ENCODE measurements at regions not wholly inside any gene's neighbourhood (a gene's known extent, or its start where the extent isn't known, plus 50 kb on each side); places are given as distances from the start of the nearest gene placed in this dataset.

DNA sequence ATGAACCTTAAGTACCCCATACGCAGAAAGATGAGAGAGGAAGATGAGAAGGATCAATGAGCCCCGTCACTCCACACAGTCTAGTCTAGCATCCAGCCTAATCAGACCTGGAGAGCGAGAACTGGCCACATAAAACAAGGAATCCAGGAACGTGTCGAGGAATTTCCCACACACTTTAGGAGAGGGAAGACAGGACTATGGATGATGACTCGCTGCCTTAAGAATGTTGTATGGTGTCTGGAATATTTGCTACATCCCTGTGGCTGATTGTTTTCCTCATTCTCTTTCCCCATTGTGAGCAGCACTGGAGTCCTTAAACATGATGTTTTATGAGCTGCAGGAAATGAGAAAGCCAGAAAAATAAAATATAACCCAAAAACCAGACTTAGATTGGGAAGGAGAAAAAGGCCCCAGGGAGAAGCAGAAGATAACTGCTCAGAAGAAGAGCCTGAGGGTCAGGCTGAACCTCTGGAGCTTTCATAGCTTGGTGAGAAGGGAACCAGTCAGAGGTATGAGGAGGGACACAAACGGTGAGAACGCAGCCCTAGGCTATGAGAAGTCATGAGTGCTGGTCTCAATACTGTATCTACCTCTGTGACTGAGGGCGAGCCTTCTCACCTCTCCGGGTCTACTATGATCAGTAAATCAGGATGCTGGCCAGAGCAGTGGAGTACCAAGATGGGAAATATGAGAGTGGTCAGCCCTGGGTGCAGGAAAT is 139.5 kb upstream of the NOCT start:
- TF ChIP-seq SUZ12 (IDR thresholded peaks at IDR 0.05; ENCODE audit: extremely low read depth, insufficient read depth, insufficient read length), result no peak
- no peak for TF ChIP-seq ZNF274 (IDR thresholded peaks at IDR 0.05; ENCODE audit: low read depth, low read length)
